ENCODE measurements at regions not wholly inside any gene's neighbourhood (a gene's known extent, or its start where the extent isn't known, plus 50 kb on each side); places are given as distances from the start of the nearest gene placed in this dataset.
A peak's percentile ranks its signal among the peaks of the same experiment; 100 is the strongest.

GRCh38 chr6:130314271-130314670 is 51.5 kb upstream of the TMEM200A start:
- DNase-seq = no peak

GRCh38 chr6:130313206-130313605 is 52.6 kb upstream of the TMEM200A start:
- no peak for DNase-seq

GRCh38 chr6:130309028-130309427 is 56.8 kb upstream of the TMEM200A start:
- DNase-seq = no peak

GRCh38 chr6:130307752-130308361 is 58.0 kb upstream of the TMEM200A start:
- no peak for DNase-seq

GRCh38 chr6:130306377-130306776 is 59.4 kb upstream of the TMEM200A start:
- DNase-seq = no peak

- no peak for DNase-seq
Measured at GRCh38 chr6:130303431-130303830, 62.4 kb upstream of the TMEM200A start.

GRCh38 chr6:130298258-130298657 is 67.6 kb upstream of the TMEM200A start:
- no peak for DNase-seq

- DNase-seq = no peak
Measured at GRCh38 chr6:130296854-130297253, 69.0 kb upstream of the TMEM200A start.

GRCh38 chr6:130293800-130294199 is 71.0 kb upstream of the SAMD3 start:
- peak; percentile 31 for DNase-seq

- DNase-seq = no peak
Measured at GRCh38 chr6:130288065-130288464, 65.3 kb upstream of the SAMD3 start.

- DNase-seq = no peak
Measured at GRCh38 chr6:130282234-130282995, 59.7 kb upstream of the SAMD3 start.

- no peak for DNase-seq
Measured at GRCh38 chr6:130276507-130276906, 53.8 kb upstream of the SAMD3 start.

- DNase-seq = no peak
Measured at GRCh38 chr6:130274007-130274406, 51.3 kb upstream of the SAMD3 start.

All from stimulated activated CD8-positive, alpha-beta memory T cell treated with anti-CD3 and anti-CD28 coated beads, Interleukin-4, amount 100 ng/mL, for 48 hours (primary cell).